ENCODE measurements at regions not wholly inside any gene's neighbourhood (a gene's known extent, or its start where the extent isn't known, plus 50 kb on each side); places are given as distances from the start of the nearest gene placed in this dataset.
"Not testable (repeated sequence)": the region's sequence is repeated elsewhere in the genome, so short reads cannot be mapped to it uniquely, and the experiment has no call there.

- Histone ChIP-seq H3K36me3 (ENCODE audit: insufficient read depth, low read length) (no peaks in the 10 kb centered on the region), H3K4me1 (ENCODE audit: insufficient read depth, low read length) (no peaks in the 10 kb centered on the region), H3K4me3 (ENCODE audit: low read depth in 1 of 2, low read length in 2 of 2) (no peak overlapping the region), H3K9me3 (ENCODE audit: low read length) (no peaks in the 10 kb centered on the region), H3K27ac (ENCODE audit: low read depth, low read length) (no peak overlapping the region), H3K9ac (ENCODE audit: low read length) (no peak overlapping the region), H3K27me3 (ENCODE audit: control insufficient read depth in 1 of 2, insufficient read depth in 2 of 2, low read length in 2 of 2) (no peaks in the 10 kb centered on the region)
Measured at GRCh38 chr7:124106575-124106974, 73.7 kb upstream of the TMEM229A start.

GRCh38 chr7:124101173-124101768 lies 68.4 kb upstream of the TMEM229A start:
- Histone ChIP-seq H3K27me3 (ENCODE audit: control insufficient read depth in 1 of 2, insufficient read depth in 2 of 2, low read length in 2 of 2) (no peaks in the 10 kb centered on the region), H3K36me3 (ENCODE audit: insufficient read depth, low read length) (no peaks in the 10 kb centered on the region), H3K9ac (ENCODE audit: low read length) (no peak overlapping the region), H3K4me1 (ENCODE audit: insufficient read depth, low read length) (no peaks in the 10 kb centered on the region), H3K9me3 (ENCODE audit: low read length) (no peaks in the 10 kb centered on the region), H3K27ac (ENCODE audit: low read depth, low read length) (no peak overlapping the region), H3K4me3 (ENCODE audit: low read depth in 1 of 2, low read length in 2 of 2) (no peak overlapping the region)

- Histone ChIP-seq H3K36me3 (ENCODE audit: insufficient read depth, low read length) (no peaks in the 10 kb centered on the region), H3K27ac (ENCODE audit: low read depth, low read length) (no peak overlapping the region), H3K4me1 (ENCODE audit: insufficient read depth, low read length) (no peaks in the 10 kb centered on the region), H3K9ac (ENCODE audit: low read length) (no peak overlapping the region), H3K4me3 (ENCODE audit: low read depth in 1 of 2, low read length in 2 of 2) (no peak overlapping the region), H3K9me3 (ENCODE audit: low read length) (no peaks in the 10 kb centered on the region), H3K27me3 (ENCODE audit: control insufficient read depth in 1 of 2, insufficient read depth in 2 of 2, low read length in 2 of 2) (no peaks in the 10 kb centered on the region)
Measured at GRCh38 chr7:124100190-124100589, 67.3 kb upstream of the TMEM229A start.

GRCh38 chr7:124099585-124099984 lies 66.7 kb upstream of the TMEM229A start:
- H3K27ac ChIP-seq (ENCODE audit: low read depth, low read length); H3K4me3 ChIP-seq (ENCODE audit: low read depth in 1 of 2, low read length in 2 of 2); H3K27me3 ChIP-seq (ENCODE audit: control insufficient read depth in 1 of 2, insufficient read depth in 2 of 2, low read length in 2 of 2); H3K9ac ChIP-seq (ENCODE audit: low read length); H3K9me3 ChIP-seq (ENCODE audit: low read length); H3K36me3 ChIP-seq (ENCODE audit: insufficient read depth, low read length); H3K4me1 ChIP-seq (ENCODE audit: insufficient read depth, low read length): not testable (repeated sequence)

GRCh38 chr7:124089621-124090020 lies 56.8 kb upstream of the TMEM229A start:
- Histone ChIP-seq H3K9me3 (ENCODE audit: low read length) (no peaks in the 10 kb centered on the region), H3K27ac (ENCODE audit: low read depth, low read length) (no peak overlapping the region), H3K27me3 (ENCODE audit: control insufficient read depth in 1 of 2, insufficient read depth in 2 of 2, low read length in 2 of 2) (no peaks in the 10 kb centered on the region)

GRCh38 chr7:124088590-124088989 lies 55.7 kb upstream of the TMEM229A start:
- no peak overlapping the region for H3K27ac ChIP-seq (ENCODE audit: low read depth, low read length)
- H3K36me3 ChIP-seq (ENCODE audit: insufficient read depth, low read length), result no peaks in the 10 kb centered on the region
- no peaks in the 10 kb centered on the region for H3K9me3 ChIP-seq (ENCODE audit: low read length)
- H3K4me3 ChIP-seq (ENCODE audit: low read depth in 1 of 2, low read length in 2 of 2), result no peak overlapping the region
- peaks cover 11% of the 10 kb centered on the region for H3K4me1 ChIP-seq (ENCODE audit: insufficient read depth, low read length)
- no peak overlapping the region for H3K9ac ChIP-seq (ENCODE audit: low read length)
- no peaks in the 10 kb centered on the region for H3K27me3 ChIP-seq (ENCODE audit: control insufficient read depth in 1 of 2, insufficient read depth in 2 of 2, low read length in 2 of 2)

More at GRCh38 chr7:124089621-124090020, 56.8 kb upstream of the TMEM229A start:
- Histone ChIP-seq H3K4me1 (ENCODE audit: insufficient read depth, low read length) (peaks cover 11% of the 10 kb centered on the region), H3K36me3 (ENCODE audit: insufficient read depth, low read length) (no peaks in the 10 kb centered on the region), H3K4me3 (ENCODE audit: low read depth in 1 of 2, low read length in 2 of 2) (no peak overlapping the region), H3K9ac (ENCODE audit: low read length) (no peak overlapping the region)

GRCh38 chr7:124086843-124087242 lies 54.0 kb upstream of the TMEM229A start:
- Histone ChIP-seq H3K27me3 (ENCODE audit: control insufficient read depth in 1 of 2, insufficient read depth in 2 of 2, low read length in 2 of 2) (no peaks in the 10 kb centered on the region), H3K9me3 (ENCODE audit: low read length) (no peaks in the 10 kb centered on the region), H3K27ac (ENCODE audit: low read depth, low read length) (no peak overlapping the region), H3K36me3 (ENCODE audit: insufficient read depth, low read length) (no peaks in the 10 kb centered on the region), H3K9ac (ENCODE audit: low read length) (no peak overlapping the region), H3K4me3 (ENCODE audit: low read depth in 1 of 2, low read length in 2 of 2) (no peak overlapping the region), H3K4me1 (ENCODE audit: insufficient read depth, low read length) (peaks cover 11% of the 10 kb centered on the region)

- Histone ChIP-seq H3K9me3 (ENCODE audit: low read length) (no peaks in the 10 kb centered on the region), H3K9ac (ENCODE audit: low read length) (no peak overlapping the region), H3K36me3 (ENCODE audit: insufficient read depth, low read length) (no peaks in the 10 kb centered on the region), H3K27ac (ENCODE audit: low read depth, low read length) (no peak overlapping the region), H3K27me3 (ENCODE audit: control insufficient read depth in 1 of 2, insufficient read depth in 2 of 2, low read length in 2 of 2) (no peaks in the 10 kb centered on the region), H3K4me3 (ENCODE audit: low read depth in 1 of 2, low read length in 2 of 2) (no peak overlapping the region), H3K4me1 (ENCODE audit: insufficient read depth, low read length) (peaks cover 11% of the 10 kb centered on the region)
Measured at GRCh38 chr7:124085179-124085578, 52.3 kb upstream of the TMEM229A start.

GRCh38 chr7:124084024-124084423 lies 51.2 kb upstream of the TMEM229A start:
- Histone ChIP-seq H3K9me3 (ENCODE audit: low read length) (no peaks in the 10 kb centered on the region), H3K9ac (ENCODE audit: low read length) (no peak overlapping the region), H3K4me3 (ENCODE audit: low read depth in 1 of 2, low read length in 2 of 2) (no peak overlapping the region), H3K27ac (ENCODE audit: low read depth, low read length) (no peak overlapping the region), H3K27me3 (ENCODE audit: control insufficient read depth in 1 of 2, insufficient read depth in 2 of 2, low read length in 2 of 2) (no peaks in the 10 kb centered on the region), H3K36me3 (ENCODE audit: insufficient read depth, low read length) (no peaks in the 10 kb centered on the region), H3K4me1 (ENCODE audit: insufficient read depth, low read length) (peaks cover 11% of the 10 kb centered on the region)
